ENCODE measurements at regions not wholly inside any gene's neighbourhood (a gene's known extent, or its start where the extent isn't known, plus 50 kb on each side); places are given as distances from the start of the nearest gene placed in this dataset.

- TF ChIP-seq CTCF (IDR thresholded peaks at IDR 0.05; ENCODE audit: poor library complexity, severe bottlenecking): no peak
- DNase-seq (ENCODE audit: low spot score) (no peak), ATAC-seq (ENCODE audit: low read depth) (no peak)
- Histone ChIP-seq H3K27me3 (ENCODE audit: insufficient read depth, poor library complexity, severe bottlenecking) (no peaks in the 10 kb centered on the region), H3K36me3 (ENCODE audit: low read depth) (no peaks in the 10 kb centered on the region), H3K9me3 (ENCODE audit: severe bottlenecking) (no peaks in the 10 kb centered on the region), H3K4me3 (ENCODE audit: severe bottlenecking) (no peak overlapping the region), H3K4me1 (ENCODE audit: insufficient read depth, poor library complexity, severe bottlenecking) (peaks cover 9% of the 10 kb centered on the region), H3K27ac (ENCODE audit: poor library complexity, severe bottlenecking) (no peak overlapping the region)
Observed at GRCh38 chr5:142408981-142409481, 84.2 kb upstream of the SPRY4 start.

- Histone ChIP-seq H3K27ac (ENCODE audit: poor library complexity, severe bottlenecking) (no peak overlapping the region), H3K27me3 (ENCODE audit: insufficient read depth, poor library complexity, severe bottlenecking) (no peaks in the 10 kb centered on the region), H3K4me3 (ENCODE audit: severe bottlenecking) (no peak overlapping the region), H3K36me3 (ENCODE audit: low read depth) (no peaks in the 10 kb centered on the region), H3K9me3 (ENCODE audit: severe bottlenecking) (no peaks in the 10 kb centered on the region), H3K4me1 (ENCODE audit: insufficient read depth, poor library complexity, severe bottlenecking) (peaks cover 14% of the 10 kb centered on the region)
- DNase-seq (ENCODE audit: low spot score): no peak
- no peak for ATAC-seq (ENCODE audit: low read depth)
- TF ChIP-seq CTCF (IDR thresholded peaks at IDR 0.05; ENCODE audit: poor library complexity, severe bottlenecking): no peak
Observed at GRCh38 chr5:142408536-142408935, 83.7 kb upstream of the SPRY4 start.

- H3K27me3 ChIP-seq (ENCODE audit: insufficient read depth, poor library complexity, severe bottlenecking): no peaks in the 10 kb centered on the region
- H3K27ac ChIP-seq (ENCODE audit: poor library complexity, severe bottlenecking): no peak overlapping the region
- peaks cover 14% of the 10 kb centered on the region for H3K4me1 ChIP-seq (ENCODE audit: insufficient read depth, poor library complexity, severe bottlenecking)
- no peak overlapping the region for H3K4me3 ChIP-seq (ENCODE audit: severe bottlenecking)
- peak; percentile 64; the same call in 2 of the 3 replicates for ATAC-seq (ENCODE audit: low read depth)
- no peak for TF ChIP-seq CTCF (IDR thresholded peaks at IDR 0.05; ENCODE audit: poor library complexity, severe bottlenecking)
- no peaks in the 10 kb centered on the region for H3K36me3 ChIP-seq (ENCODE audit: low read depth)
- H3K9me3 ChIP-seq (ENCODE audit: severe bottlenecking): no peaks in the 10 kb centered on the region
- no peak for DNase-seq (ENCODE audit: low spot score)
Observed at GRCh38 chr5:142405814-142406395, 81.1 kb upstream of the SPRY4 start.

- Histone ChIP-seq H3K4me1 (ENCODE audit: insufficient read depth, poor library complexity, severe bottlenecking) (peaks cover 14% of the 10 kb centered on the region), H3K36me3 (ENCODE audit: low read depth) (no peaks in the 10 kb centered on the region), H3K4me3 (ENCODE audit: severe bottlenecking) (no peak overlapping the region), H3K27me3 (ENCODE audit: insufficient read depth, poor library complexity, severe bottlenecking) (no peaks in the 10 kb centered on the region), H3K9me3 (ENCODE audit: severe bottlenecking) (no peaks in the 10 kb centered on the region), H3K27ac (ENCODE audit: poor library complexity, severe bottlenecking) (no peak overlapping the region)
- DNase-seq (ENCODE audit: low spot score): no peak
- no peak for TF ChIP-seq CTCF (IDR thresholded peaks at IDR 0.05; ENCODE audit: poor library complexity, severe bottlenecking)
- ATAC-seq (ENCODE audit: low read depth): no peak
Observed at GRCh38 chr5:142405023-142405422, 80.2 kb upstream of the SPRY4 start.

- Histone ChIP-seq H3K36me3 (ENCODE audit: low read depth) (no peaks in the 10 kb centered on the region), H3K4me3 (ENCODE audit: severe bottlenecking) (no peak overlapping the region), H3K4me1 (ENCODE audit: insufficient read depth, poor library complexity, severe bottlenecking) (peaks cover 14% of the 10 kb centered on the region), H3K27ac (ENCODE audit: poor library complexity, severe bottlenecking) (no peak overlapping the region), H3K9me3 (ENCODE audit: severe bottlenecking) (no peaks in the 10 kb centered on the region), H3K27me3 (ENCODE audit: insufficient read depth, poor library complexity, severe bottlenecking) (no peaks in the 10 kb centered on the region)
- DNase-seq (ENCODE audit: low spot score) (no peak), ATAC-seq (ENCODE audit: low read depth) (no peak)
- TF ChIP-seq CTCF (IDR thresholded peaks at IDR 0.05; ENCODE audit: poor library complexity, severe bottlenecking): no peak
Observed at GRCh38 chr5:142404046-142404477, 79.2 kb upstream of the SPRY4 start.
